GM21528 (cell line): ENCODE measurements at regions not wholly inside any gene's neighbourhood (a gene's known extent, or its start where the extent isn't known, plus 50 kb on each side); places are given as distances from the start of the nearest gene placed in this dataset.

Source experiments
- ATAC-seq: cut with Tn5 transposase; IDR thresholded peaks from one replicate; pipeline ENCODE4 v1.9.1; 2021; ENCODE audit warnings: mild to moderate bottlenecking, moderate library complexity; ENCODE audit not compliant: unreplicated experiment, low FRiP score

DNA sequence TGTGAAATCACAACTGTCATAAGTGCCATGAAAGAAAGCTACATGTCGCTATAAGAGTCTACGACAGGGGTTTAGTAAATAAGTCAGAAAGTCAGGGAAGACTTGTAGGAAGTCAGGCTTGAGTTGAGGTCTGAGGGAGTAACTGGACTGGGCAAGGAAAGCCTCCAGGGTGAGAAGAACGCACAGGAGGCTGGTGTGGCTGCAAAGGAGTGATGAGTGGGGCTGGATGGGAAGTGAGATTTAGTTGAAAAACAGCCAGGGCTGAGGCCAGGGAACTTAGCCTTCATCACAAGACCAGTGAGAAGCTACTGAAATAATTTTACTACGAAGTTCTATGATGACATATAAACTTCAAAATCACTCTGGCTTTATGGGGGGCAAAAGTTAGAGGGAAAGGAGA is 763.7 kb upstream of the PHF14 start:
- no peak for ATAC-seq

DNA sequence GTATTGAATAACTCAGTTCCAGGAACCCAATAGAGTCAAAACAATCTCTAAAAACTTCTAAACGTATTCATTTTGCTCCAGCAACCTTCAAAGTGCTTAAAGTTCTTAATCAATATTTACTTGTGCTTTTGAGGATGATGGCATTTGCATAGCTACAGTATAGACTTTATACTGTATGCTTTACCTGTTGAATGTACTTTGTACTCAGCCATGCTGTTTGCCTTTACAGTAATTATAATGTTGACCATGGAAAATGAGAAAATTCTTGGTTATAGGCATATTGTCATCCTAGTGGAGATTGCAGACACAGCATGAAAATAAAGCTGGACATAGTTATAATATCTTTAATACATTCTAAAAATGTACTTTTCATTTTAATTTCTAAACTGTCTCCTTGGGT is 762.7 kb upstream of the PHF14 start:
- no peak for ATAC-seq

- ATAC-seq, result no peak
Observed at GRCh38 chr7:10211861-10212260, 761.8 kb upstream of the PHF14 start.

- ATAC-seq, result no peak
Observed at GRCh38 chr7:10212649-10213048, 761.0 kb upstream of the PHF14 start.

DNA sequence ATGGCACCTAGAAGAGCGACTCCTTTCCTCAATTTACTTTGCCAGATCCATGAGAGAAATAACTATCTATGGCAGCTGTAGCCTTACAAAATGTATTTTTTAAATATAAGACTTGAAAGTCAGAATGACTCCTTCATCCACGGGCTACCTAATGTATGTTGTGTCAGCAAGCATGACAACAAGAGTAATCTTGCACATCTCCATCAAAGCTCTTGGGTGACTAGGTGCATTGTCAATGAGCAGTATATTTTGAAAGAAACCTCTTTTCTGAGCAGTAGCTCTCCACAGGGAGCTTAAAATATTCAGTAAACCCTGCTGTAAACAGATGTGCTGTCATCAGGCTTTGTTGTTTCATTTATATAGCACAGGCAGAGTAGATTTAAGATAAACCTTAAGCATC is 757.2 kb upstream of the PHF14 start:
- no peak for ATAC-seq

DNA sequence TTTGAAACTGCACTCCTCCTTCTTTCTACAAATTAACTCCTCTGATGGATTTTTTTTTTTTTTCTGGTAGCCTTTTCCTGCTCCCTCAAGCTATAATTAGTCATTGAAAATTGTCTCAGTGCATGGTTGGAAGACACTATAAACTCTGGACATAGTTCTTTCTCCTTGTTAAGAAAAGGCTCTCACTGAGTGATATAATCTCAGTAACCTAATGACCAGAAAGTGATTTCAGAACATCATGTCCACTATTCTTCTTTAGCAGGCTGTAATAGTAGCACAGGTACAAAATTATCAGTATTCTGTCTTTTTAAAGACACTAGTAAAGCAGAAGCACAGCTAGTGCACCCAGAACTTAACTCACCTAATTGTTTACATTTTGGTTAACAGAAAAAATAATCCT is 752.6 kb upstream of the PHF14 start:
- ATAC-seq, result no peak

DNA sequence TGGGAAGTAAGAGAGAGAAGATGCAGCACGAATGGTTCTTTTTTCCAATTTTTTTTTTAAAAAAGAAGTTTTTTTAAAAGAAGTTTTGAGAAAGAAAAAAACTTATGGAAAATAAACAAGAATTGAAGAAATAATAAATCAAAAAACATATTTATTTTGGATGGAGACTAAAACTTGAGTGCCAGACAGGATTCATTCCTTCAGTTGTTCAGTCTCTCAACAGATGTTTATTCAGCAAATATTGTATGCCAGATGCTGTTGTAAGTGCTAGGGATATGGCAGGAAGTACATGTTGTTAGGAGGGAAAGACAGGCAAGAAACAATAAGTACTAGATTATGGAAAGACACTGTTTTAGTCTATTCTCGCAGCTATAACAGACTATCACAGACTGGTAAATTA is 750.7 kb upstream of the PHF14 start:
- ATAC-seq, result no peak

GRCh38 chr7:10225275-10225674 is 748.4 kb upstream of the PHF14 start:
- no peak for ATAC-seq

- no peak for ATAC-seq
Observed at GRCh38 chr7:10237306-10237705, 736.4 kb upstream of the PHF14 start.

DNA sequence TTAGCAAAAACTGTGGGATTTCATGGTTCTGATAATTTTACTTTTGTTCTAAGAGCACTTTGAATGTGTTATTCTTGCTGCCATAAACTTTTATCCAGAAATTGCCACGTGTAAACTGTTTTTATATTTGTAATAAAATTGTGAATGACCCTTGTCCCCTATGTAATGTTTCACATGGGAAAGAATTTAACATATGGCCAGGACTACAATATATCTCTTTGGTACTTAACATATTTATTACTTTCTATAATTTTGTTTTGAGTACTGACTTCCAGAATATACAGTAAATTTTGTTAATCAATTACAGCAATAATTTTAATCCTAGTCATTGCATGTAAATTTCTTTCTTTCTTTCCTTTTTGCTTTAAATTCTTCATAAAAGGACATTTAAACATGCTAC is 735.0 kb upstream of the PHF14 start:
- no peak for ATAC-seq

DNA sequence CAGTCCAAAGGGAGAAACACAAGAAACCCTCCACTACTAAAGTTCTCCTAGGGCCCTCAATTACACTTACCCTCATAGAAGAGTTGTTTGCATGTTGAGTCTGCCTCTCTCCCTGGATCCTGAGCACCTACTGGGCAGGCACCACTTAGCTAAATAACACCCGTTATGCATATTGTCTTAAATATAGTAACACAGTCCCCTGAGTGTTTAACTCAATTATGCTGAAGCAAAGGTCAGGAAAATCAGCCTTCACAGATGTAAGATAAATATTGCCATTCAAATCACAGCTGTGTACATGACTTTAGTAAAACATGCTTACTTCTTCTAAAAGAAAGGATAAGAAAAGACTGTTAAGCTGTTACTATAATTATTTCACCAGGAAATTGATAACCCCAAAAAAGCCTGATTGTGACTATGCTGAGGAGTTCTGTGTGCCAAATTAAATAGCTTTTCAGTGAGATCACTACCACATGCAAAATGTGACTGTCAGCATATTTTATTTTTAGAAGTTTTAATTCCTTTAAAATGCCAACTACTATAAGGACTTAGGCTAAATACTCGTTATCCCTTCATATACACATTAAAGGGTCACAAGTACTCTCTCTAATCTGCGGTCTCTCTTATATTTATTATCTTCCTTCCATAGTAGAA is 733.9 kb upstream of the PHF14 start:
- ATAC-seq, result no peak

GRCh38 chr7:10245406-10245805 is 728.3 kb upstream of the PHF14 start:
- ATAC-seq, result no peak

DNA sequence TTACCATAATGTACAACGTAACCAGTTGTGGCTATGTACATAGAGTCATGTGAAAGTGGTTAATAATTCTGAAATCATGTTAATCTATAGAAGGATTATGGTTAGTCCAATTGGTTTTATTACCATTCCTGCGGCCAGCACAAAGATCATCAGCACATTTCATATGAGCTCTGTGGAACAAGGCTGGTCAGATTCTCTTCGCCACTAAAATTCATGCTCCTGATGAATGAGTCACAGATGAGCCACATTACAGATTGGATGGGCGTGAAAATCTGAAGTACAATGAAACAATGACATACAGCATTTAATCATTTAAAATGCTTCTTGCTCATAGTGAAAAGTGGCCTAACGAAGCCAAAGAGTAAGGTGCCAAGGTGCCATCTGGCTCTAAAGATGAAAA is 716.2 kb upstream of the PHF14 start:
- no peak for ATAC-seq

GRCh38 chr7:10266976-10267375 is 706.7 kb upstream of the PHF14 start:
- no peak for ATAC-seq

- no peak for ATAC-seq
Observed at GRCh38 chr7:10268034-10268433, 705.6 kb upstream of the PHF14 start.

GRCh38 chr7:10282909-10283308 is 690.8 kb upstream of the PHF14 start:
- no peak for ATAC-seq

DNA sequence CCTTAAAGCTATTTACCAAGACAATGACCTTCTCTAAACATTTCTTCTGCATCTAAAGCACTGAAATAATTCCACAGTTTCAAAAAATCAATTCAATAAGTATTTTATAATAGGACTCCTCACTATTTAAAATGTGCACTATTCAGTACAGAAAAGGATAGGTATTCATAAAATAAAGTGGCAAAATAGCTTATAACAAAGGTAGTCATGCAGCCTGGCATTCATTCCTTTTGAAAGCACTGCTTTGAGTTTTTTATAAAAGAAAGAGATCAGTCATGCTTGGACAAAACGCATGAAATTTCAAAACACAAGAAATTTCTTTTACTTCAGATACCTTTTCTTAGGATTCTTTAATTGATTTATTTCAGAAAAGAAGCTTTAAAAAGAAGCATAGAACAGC is 689.7 kb upstream of the PHF14 start:
- no peak for ATAC-seq

- ATAC-seq, result no peak
Observed at GRCh38 chr7:10299384-10299783, 674.3 kb upstream of the PHF14 start.

- no peak for ATAC-seq
Observed at GRCh38 chr7:10300577-10300976, 673.1 kb upstream of the PHF14 start.

DNA sequence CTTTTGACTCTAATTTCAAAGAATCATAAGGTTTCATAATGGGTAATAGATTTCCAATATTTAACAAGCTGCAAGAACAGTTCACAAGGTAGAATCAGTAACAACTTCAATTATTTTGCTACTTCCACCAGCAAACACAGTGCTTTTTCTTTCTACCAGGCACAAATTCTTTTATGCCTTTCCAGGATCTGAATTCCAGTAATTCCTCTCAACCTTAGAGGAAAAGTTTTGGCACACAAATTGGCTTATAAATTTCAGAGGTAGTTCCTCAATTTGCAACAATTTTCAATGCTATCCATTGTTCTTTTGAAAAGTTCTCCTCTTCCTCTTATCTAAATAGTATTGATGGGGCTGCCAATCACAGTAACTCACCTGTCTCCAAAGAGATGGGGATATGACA is 665.4 kb upstream of the PHF14 start:
- ATAC-seq, result no peak

DNA sequence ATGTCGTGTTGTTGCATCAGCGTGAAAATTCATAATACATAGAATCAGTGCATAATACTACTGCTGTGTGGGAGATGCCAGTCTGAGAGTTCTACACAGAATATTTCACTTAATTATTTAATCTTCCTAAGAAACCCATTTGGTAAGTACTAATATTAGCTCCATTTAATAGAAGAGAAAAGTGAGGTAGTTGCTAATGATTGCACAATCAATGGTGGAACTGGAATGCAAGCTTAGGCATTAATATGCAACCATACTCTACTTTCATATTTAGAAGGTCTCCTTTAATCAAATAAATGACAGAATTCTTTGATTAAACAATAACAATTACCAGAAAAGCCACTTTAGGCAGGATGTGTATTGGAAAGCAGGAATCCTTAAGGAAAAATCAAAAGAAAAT is 660.7 kb upstream of the PHF14 start:
- no peak for ATAC-seq

- ATAC-seq, result no peak
Observed at GRCh38 chr7:10315881-10316280, 657.8 kb upstream of the PHF14 start.

GRCh38 chr7:10316488-10316887 is 657.2 kb upstream of the PHF14 start:
- no peak for ATAC-seq
